ENCODE measurements at regions not wholly inside any gene's neighbourhood (a gene's known extent, or its start where the extent isn't known, plus 50 kb on each side); places are given as distances from the start of the nearest gene placed in this dataset.

DNA sequence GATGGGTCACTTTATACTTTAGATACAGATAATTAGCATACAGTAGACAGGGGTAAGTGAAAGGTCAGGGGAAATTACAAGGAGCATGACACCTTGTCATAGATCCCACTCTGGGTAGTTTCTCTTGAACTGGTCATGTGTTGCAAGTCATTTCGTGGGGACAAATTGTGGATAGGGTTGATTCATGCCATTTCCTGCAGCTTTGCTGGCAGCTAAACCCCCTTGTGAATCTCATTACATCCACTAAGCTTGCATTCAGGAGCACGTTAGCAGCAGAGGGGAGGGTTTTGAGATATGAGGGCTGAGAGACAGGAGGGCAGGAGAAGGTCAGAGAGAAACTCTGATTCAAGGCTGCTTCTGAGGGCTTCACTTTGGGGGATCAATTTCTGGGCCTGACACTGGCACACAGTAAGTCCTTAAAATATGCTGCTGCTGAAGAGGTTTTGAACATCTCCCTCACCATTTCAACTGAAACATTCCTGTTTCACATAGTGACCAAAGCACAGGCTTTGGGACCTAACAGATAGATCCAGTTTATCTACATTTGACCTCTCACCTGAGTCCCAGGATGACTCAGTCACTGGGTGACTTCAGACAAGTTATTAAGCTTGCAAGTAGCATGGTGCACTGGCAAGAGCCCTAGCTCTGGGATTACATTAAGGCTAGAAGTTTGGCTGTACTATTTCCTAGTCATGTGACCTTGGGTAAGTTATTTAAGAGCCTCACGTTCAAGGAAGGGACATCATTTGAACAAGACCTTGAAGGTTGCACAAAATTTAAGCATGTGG lies 206.0 kb upstream of the USP24 start:
- TF ChIP-seq, protein P1, sequence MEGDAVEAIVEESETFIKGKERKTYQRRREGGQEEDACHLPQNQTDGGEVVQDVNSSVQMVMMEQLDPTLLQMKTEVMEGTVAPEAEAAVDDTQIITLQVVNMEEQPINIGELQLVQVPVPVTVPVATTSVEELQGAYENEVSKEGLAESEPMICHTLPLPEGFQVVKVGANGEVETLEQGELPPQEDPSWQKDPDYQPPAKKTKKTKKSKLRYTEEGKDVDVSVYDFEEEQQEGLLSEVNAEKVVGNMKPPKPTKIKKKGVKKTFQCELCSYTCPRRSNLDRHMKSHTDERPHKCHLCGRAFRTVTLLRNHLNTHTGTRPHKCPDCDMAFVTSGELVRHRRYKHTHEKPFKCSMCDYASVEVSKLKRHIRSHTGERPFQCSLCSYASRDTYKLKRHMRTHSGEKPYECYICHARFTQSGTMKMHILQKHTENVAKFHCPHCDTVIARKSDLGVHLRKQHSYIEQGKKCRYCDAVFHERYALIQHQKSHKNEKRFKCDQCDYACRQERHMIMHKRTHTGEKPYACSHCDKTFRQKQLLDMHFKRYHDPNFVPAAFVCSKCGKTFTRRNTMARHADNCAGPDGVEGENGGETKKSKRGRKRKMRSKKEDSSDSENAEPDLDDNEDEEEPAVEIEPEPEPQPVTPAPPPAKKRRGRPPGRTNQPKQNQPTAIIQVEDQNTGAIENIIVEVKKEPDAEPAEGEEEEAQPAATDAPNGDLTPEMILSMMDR (conservative IDR thresholded peaks at IDR 0.05 in 1 of 2, IDR thresholded peaks at IDR 0.05 in 1 of 2; ENCODE audit: low read depth in 1 of 2, low read length in 2 of 2): no peak
- no peak for TF ChIP-seq EZH2 (IDR thresholded peaks at IDR 0.05; ENCODE audit: low read length, missing control alignments)
